ENCODE measurements at regions not wholly inside any gene's neighbourhood (a gene's known extent, or its start where the extent isn't known, plus 50 kb on each side); places are given as distances from the start of the nearest gene placed in this dataset.

- no peak overlapping the region for H3K4me3 ChIP-seq
- no peaks in the 10 kb centered on the region for H3K9me3 ChIP-seq
- TF ChIP-seq POLR2A (IDR thresholded peaks at IDR 0.05) (no peak), CTCF (IDR thresholded peaks at IDR 0.05) (no peak)
- no peaks in the 10 kb centered on the region for H3K36me3 ChIP-seq
- no peaks in the 10 kb centered on the region for H3K4me1 ChIP-seq
- DNase-seq: no peak
- H3K27ac ChIP-seq: no peak overlapping the region
- no peaks in the 10 kb centered on the region for H3K27me3 ChIP-seq
- intact Hi-C loops (cut with DNase I; ENCODE audit: low total_unique reads): no loop called here
These were observed 92.7 kb upstream of the ST6GAL2 start for GRCh38 chr2:106978647-106979046.

- intact Hi-C loops (cut with DNase I; ENCODE audit: low total_unique reads): no loop called here
- DNase-seq: no peak
- Histone ChIP-seq H3K27me3 (no peaks in the 10 kb centered on the region), H3K36me3 (no peaks in the 10 kb centered on the region), H3K9me3 (no peaks in the 10 kb centered on the region), H3K27ac (no peak overlapping the region), H3K4me1 (no peaks in the 10 kb centered on the region), H3K4me3 (no peak overlapping the region)
- TF ChIP-seq CTCF (IDR thresholded peaks at IDR 0.05) (no peak), POLR2A (IDR thresholded peaks at IDR 0.05) (no peak)
These were observed 95.5 kb upstream of the ST6GAL2 start for GRCh38 chr2:106981491-106981890.

GRCh38 chr2:106982350-106982749 lies 96.4 kb upstream of the ST6GAL2 start:
- TF ChIP-seq CTCF (IDR thresholded peaks at IDR 0.05) (no peak), POLR2A (IDR thresholded peaks at IDR 0.05) (no peak)
- H3K4me3 ChIP-seq: no peak overlapping the region
- no peaks in the 10 kb centered on the region for H3K27me3 ChIP-seq
- intact Hi-C loops (cut with DNase I; ENCODE audit: low total_unique reads): no loop called here
- no peaks in the 10 kb centered on the region for H3K36me3 ChIP-seq
- H3K4me1 ChIP-seq: no peaks in the 10 kb centered on the region
- H3K27ac ChIP-seq: no peak overlapping the region
- DNase-seq: no peak
- H3K9me3 ChIP-seq: no peaks in the 10 kb centered on the region

- Histone ChIP-seq H3K36me3 (no peaks in the 10 kb centered on the region), H3K27ac (no peak overlapping the region), H3K4me1 (no peaks in the 10 kb centered on the region), H3K27me3 (no peaks in the 10 kb centered on the region), H3K4me3 (no peak overlapping the region), H3K9me3 (no peaks in the 10 kb centered on the region)
- intact Hi-C loops (cut with DNase I; ENCODE audit: low total_unique reads): no loop called here
- TF ChIP-seq CTCF (IDR thresholded peaks at IDR 0.05) (no peak), POLR2A (IDR thresholded peaks at IDR 0.05) (no peak)
- DNase-seq: no peak
These were observed 97.3 kb upstream of the ST6GAL2 start for GRCh38 chr2:106983305-106983704.

- intact Hi-C loops (cut with DNase I; ENCODE audit: low total_unique reads): no loop called here
- no peaks in the 10 kb centered on the region for H3K36me3 ChIP-seq
These were observed 102.4 kb upstream of the ST6GAL2 start for GRCh38 chr2:106988361-106988760.

More at GRCh38 chr2:106988361-106988760, 102.4 kb upstream of the ST6GAL2 start:
- no peak overlapping the region for H3K4me3 ChIP-seq
- no peaks in the 10 kb centered on the region for H3K4me1 ChIP-seq
- TF ChIP-seq CTCF (IDR thresholded peaks at IDR 0.05) (no peak), POLR2A (IDR thresholded peaks at IDR 0.05) (no peak)
- no peak for DNase-seq
- H3K27ac ChIP-seq: no peak overlapping the region
- H3K9me3 ChIP-seq: no peaks in the 10 kb centered on the region
- no peaks in the 10 kb centered on the region for H3K27me3 ChIP-seq

Data from uterus (tissue), 3 donors.